ENCODE measurements at regions not wholly inside any gene's neighbourhood (a gene's known extent, or its start where the extent isn't known, plus 50 kb on each side); places are given as distances from the start of the nearest gene placed in this dataset.

DNA sequence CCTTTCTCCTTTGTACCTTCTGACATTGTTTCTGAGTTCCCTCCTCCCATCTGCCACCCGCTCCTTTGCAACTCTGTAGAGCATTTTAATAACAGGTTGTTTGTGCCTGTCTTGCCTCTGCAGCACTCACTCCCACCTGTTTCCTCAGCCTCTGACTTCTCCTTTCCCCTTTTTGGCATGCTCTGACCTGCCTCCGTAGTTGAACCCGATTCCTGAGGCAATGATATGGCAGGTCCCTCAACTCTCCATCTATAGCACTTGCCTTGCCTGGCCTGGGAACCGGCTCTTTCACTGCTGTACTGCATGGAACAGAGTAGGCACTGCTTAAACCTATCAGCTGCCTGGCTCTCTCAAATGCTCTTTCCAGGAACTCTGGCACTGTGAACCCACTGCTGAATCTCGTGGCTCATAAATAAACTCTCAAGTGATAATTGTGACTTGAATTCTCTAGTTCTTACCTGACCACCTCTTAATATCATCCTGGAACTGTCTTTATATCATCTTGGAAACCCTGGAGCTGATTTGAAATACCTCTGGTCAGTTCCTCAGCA, 50.3 kb downstream of the UTRN start:
- peak overlapping the region; percentile 90 for H3K4me3 Mint-ChIP-seq
- no peaks in the 10 kb centered on the region for H3K27me3 Mint-ChIP-seq
- H3K27ac Mint-ChIP-seq = peak overlapping the region; percentile 92
- DNase-seq (no peak), ATAC-seq (no peak)
- H3K36me3 Mint-ChIP-seq (ENCODE audit: low read depth) = no peaks in the 10 kb centered on the region
- no peaks in the 10 kb centered on the region for H3K9me3 ChIP-seq (ENCODE audit: control insufficient read depth, low read length, poor library complexity, severe bottlenecking)
- peaks cover 33% of the 10 kb centered on the region for H3K4me1 Mint-ChIP-seq

DNA sequence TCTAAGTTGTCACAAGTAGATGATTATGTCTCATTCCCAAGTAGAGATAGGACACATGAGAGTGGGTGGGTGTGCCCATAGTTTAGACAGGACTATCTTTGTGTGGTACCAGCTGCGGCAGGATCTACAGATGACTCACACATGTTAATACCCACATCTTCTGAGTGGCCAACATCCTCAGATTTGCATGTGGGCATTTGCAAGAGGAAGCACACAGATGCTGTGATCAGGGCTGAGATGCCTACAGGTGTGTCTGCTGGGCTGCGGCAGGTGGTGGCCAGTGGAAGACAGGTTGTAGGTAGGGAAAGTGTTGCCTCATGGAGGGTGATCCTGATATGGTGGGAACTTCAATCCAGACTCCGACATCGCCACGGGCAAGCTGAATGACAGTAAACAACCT, 50.8 kb downstream of the UTRN start:
- H3K27ac Mint-ChIP-seq = peak overlapping the region; percentile 92
- no peaks in the 10 kb centered on the region for H3K36me3 Mint-ChIP-seq (ENCODE audit: low read depth)
- peaks cover 30% of the 10 kb centered on the region for H3K4me1 Mint-ChIP-seq
- DNase-seq (no peak), ATAC-seq (peak; percentile 60)
- no peaks in the 10 kb centered on the region for H3K27me3 Mint-ChIP-seq
- H3K9me3 ChIP-seq (ENCODE audit: control insufficient read depth, low read length, poor library complexity, severe bottlenecking) = no peaks in the 10 kb centered on the region
- peak overlapping the region; percentile 90 for H3K4me3 Mint-ChIP-seq

GRCh38 chr6:144336900-144337299, 51.8 kb downstream of the UTRN start:
- DNase-seq (no peak), ATAC-seq (no peak)
- Mint-ChIP-seq H3K27ac (peak overlapping the region; percentile 80), H3K36me3 (ENCODE audit: low read depth) (no peaks in the 10 kb centered on the region), H3K4me3 (no peak overlapping the region), H3K27me3 (no peaks in the 10 kb centered on the region), H3K4me1 (peaks cover 28% of the 10 kb centered on the region)
- no peaks in the 10 kb centered on the region for H3K9me3 ChIP-seq (ENCODE audit: control insufficient read depth, low read length, poor library complexity, severe bottlenecking)

- Mint-ChIP-seq H3K36me3 (ENCODE audit: low read depth) (no peaks in the 10 kb centered on the region), H3K4me1 (peaks cover 38% of the 10 kb centered on the region), H3K4me3 (no peak overlapping the region), H3K27ac (peak overlapping the region; percentile 80), H3K27me3 (no peaks in the 10 kb centered on the region)
- no peak for ATAC-seq
- no peak for DNase-seq
- no peaks in the 10 kb centered on the region for H3K9me3 ChIP-seq (ENCODE audit: control insufficient read depth, low read length, poor library complexity, severe bottlenecking)
Observed at GRCh38 chr6:144338474-144338873, 53.3 kb downstream of the UTRN start.

DNA sequence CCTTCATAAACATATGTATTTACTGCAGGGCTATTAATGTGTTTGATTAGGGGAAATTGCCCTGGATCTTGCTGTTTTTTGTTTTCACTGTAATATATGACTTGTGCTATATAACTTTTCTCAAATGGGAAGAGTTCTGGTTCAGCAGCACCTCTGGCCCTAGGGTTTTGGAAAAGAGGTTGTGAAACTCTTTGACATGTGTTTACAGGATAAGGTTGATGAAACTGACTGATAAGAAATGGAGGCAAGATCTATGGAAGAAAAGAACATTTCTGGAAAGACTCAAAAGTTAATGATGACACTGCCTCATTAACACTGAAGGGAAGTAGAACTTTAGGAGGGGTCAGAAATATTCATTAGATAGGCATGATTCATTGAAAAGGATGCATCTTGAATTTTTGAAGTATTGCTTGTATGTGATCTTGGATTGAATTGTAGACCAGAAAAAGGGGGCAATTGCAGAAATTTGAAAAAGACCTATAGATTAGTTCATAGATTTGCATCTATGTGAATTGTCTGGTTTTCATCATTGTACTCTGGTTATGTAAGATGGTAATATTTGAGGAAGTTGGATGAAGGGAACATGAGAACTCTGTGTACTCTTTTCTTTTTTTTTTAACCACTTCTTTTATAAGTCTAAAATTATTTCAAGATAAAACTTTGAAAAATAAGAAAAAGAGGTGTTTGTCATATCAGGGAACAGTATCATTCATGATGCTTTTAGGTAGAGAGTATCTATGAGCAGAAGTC, 54.0 kb downstream of the UTRN start:
- Mint-ChIP-seq H3K36me3 (ENCODE audit: low read depth) (no peaks in the 10 kb centered on the region), H3K4me1 (peaks cover 40% of the 10 kb centered on the region), H3K4me3 (no peak overlapping the region), H3K27ac (no peak overlapping the region), H3K27me3 (no peaks in the 10 kb centered on the region)
- H3K9me3 ChIP-seq (ENCODE audit: control insufficient read depth, low read length, poor library complexity, severe bottlenecking) = no peaks in the 10 kb centered on the region
- DNase-seq (no peak), ATAC-seq (no peak)

DNA sequence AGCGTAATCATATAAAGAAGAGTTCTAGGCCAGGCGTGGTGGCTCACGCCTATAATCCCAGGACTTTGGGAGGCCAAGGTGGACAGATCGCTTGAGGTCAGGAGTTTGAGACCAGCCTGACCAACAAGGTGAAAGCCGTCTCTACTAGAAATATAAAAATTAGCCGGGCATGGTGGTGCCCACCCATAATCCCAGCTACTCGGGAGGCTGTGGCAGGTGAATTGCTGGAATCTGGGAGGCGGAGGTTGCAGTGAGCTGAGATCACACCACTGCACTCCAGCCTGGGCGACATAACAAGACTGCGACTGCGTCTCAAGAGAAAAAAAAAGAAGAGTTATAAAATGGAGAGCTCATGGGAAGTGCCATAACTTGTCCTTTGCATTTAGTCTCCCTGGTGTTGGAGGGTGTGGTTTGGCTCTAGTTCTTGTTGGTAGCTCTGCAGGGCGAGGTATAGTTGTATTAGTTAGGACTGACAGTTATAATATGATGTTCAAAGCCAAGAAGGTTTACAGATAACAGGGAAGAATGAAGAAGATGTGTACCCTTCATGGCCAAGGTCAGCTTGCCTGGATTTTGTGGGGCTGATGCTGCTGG, 54.8 kb downstream of the UTRN start:
- Mint-ChIP-seq H3K27me3 (no peaks in the 10 kb centered on the region), H3K27ac (no peak overlapping the region), H3K4me3 (no peak overlapping the region), H3K4me1 (peaks cover 45% of the 10 kb centered on the region), H3K36me3 (ENCODE audit: low read depth) (no peaks in the 10 kb centered on the region)
- H3K9me3 ChIP-seq (ENCODE audit: control insufficient read depth, low read length, poor library complexity, severe bottlenecking) = no peaks in the 10 kb centered on the region
- no peak for ATAC-seq
- DNase-seq = no peak

GRCh38 chr6:144340541-144341371, 55.6 kb downstream of the UTRN start:
- Mint-ChIP-seq H3K4me1 (peaks cover 45% of the 10 kb centered on the region), H3K4me3 (no peak overlapping the region), H3K27ac (no peak overlapping the region), H3K36me3 (ENCODE audit: low read depth) (no peaks in the 10 kb centered on the region), H3K27me3 (no peaks in the 10 kb centered on the region)
- ATAC-seq = no peak
- no peak for DNase-seq
- no peaks in the 10 kb centered on the region for H3K9me3 ChIP-seq (ENCODE audit: control insufficient read depth, low read length, poor library complexity, severe bottlenecking)

GRCh38 chr6:144341831-144342527, 56.8 kb downstream of the UTRN start:
- Mint-ChIP-seq H3K4me1 (peaks cover 42% of the 10 kb centered on the region), H3K27ac (peak overlapping the region; percentile 98), H3K27me3 (no peaks in the 10 kb centered on the region), H3K36me3 (ENCODE audit: low read depth) (peaks cover 2% of the 10 kb centered on the region), H3K4me3 (peak overlapping the region; percentile 95)
- H3K9me3 ChIP-seq (ENCODE audit: control insufficient read depth, low read length, poor library complexity, severe bottlenecking) = no peaks in the 10 kb centered on the region
- no peak for ATAC-seq
- DNase-seq = no peak

DNA sequence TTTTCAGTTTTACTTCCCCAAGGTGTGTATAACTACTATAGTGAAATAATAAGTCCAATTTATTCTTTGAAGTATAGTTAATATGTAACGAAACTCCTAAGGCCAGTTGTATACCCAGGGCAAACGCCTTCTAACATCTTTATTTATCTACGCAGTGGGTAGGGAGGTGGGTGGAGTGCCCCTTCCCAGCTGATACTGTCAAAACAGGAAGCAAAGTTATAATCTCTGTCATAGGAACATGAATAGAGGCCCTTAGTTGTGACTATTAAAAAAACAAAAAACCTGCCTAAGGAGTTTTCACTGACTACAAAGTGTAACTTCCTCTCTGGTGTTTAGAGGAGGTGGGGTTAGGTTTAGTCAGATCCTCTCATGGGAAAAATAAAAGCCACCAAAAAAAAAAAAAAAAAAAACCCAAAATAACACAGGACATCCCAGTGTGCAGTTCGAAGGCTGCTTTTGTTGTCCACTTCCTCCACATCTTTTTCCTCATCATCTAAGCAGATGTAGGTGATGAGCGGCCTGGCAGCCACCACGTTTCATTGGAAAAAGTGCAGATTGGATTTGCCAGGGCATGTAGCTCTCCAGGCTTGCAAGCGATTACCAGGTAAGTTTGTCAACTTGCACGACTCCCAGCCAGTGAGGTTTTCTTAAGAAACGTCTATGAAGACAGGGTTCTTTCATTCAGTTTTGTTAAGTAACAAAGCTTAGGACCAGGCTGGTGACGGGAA, 58.7 kb downstream of the UTRN start:
- no peaks in the 10 kb centered on the region for H3K9me3 ChIP-seq (ENCODE audit: control insufficient read depth, low read length, poor library complexity, severe bottlenecking)
- H3K27me3 Mint-ChIP-seq = no peaks in the 10 kb centered on the region
- DNase-seq (no peak), ATAC-seq (peak; percentile 85)
- H3K27ac Mint-ChIP-seq = peak overlapping the region; percentile 98
- peaks cover 52% of the 10 kb centered on the region for H3K4me1 Mint-ChIP-seq
- peak overlapping the region; percentile 95 for H3K4me3 Mint-ChIP-seq
- peaks cover 8% of the 10 kb centered on the region for H3K36me3 Mint-ChIP-seq (ENCODE audit: low read depth)

DNA sequence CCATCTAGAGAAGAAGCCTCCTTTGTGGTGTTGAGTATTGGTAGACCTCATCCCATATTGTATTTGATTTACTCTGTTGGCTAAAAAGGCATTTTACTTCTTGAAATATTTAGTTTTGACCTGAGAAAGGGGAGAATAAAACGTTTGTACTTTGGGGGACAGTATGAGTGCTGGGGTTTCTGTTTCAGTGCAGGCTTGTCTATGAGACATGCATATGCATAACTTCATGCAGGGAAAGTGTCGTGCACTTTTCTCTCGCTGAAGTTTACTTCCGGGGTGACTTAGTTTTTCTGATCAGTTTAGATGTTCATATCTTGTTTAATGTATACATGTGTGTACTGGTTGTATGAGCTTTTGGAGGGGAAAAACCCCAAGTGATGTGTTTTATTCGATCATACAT, 59.5 kb downstream of the UTRN start:
- Mint-ChIP-seq H3K27me3 (no peaks in the 10 kb centered on the region), H3K36me3 (ENCODE audit: low read depth) (peaks cover 8% of the 10 kb centered on the region), H3K4me1 (peaks cover 55% of the 10 kb centered on the region), H3K27ac (peak overlapping the region; percentile 98), H3K4me3 (peak overlapping the region; percentile 95)
- peak; percentile 52 for ATAC-seq
- no peak for DNase-seq
- no peaks in the 10 kb centered on the region for H3K9me3 ChIP-seq (ENCODE audit: control insufficient read depth, low read length, poor library complexity, severe bottlenecking)

DNA sequence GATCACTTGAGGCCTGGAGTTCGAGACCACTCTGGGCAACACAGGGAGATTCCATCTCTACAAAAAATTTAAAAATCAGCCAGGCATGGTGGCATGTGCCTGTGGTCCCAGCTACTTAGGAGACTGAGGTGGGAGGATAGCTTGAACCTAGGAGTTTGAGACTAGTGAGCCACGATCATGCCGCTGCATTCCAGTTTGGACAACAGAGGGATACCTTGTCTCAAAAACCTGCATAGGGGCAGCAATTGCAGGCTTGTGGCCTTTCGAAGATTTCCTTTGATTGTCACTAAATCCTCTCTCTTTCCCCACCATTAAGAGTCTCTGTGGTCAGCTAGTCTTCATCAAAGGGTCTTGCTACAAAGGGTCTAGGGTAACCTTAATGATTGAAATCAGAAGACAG, 60.3 kb downstream of the UTRN start:
- H3K9me3 ChIP-seq (ENCODE audit: control insufficient read depth, low read length, poor library complexity, severe bottlenecking) = no peaks in the 10 kb centered on the region
- Mint-ChIP-seq H3K4me3 (peak overlapping the region; percentile 95), H3K27me3 (no peaks in the 10 kb centered on the region), H3K4me1 (peaks cover 60% of the 10 kb centered on the region), H3K27ac (peak overlapping the region; percentile 98), H3K36me3 (ENCODE audit: low read depth) (peaks cover 8% of the 10 kb centered on the region)
- ATAC-seq (no peak), DNase-seq (no peak)

GRCh38 chr6:144346719-144347447, 61.7 kb downstream of the UTRN start:
- Mint-ChIP-seq H3K36me3 (ENCODE audit: low read depth) (peaks cover 8% of the 10 kb centered on the region), H3K4me3 (peak overlapping the region; percentile 88), H3K4me1 (peaks cover 72% of the 10 kb centered on the region), H3K27me3 (no peaks in the 10 kb centered on the region), H3K27ac (peak overlapping the region; percentile 98)
- DNase-seq (no peak), ATAC-seq (no peak)
- no peaks in the 10 kb centered on the region for H3K9me3 ChIP-seq (ENCODE audit: control insufficient read depth, low read length, poor library complexity, severe bottlenecking)

Data from T-helper 17 cell (primary cell).